ENCODE measurements at regions not wholly inside any gene's neighbourhood (a gene's known extent, or its start where the extent isn't known, plus 50 kb on each side); places are given as distances from the start of the nearest gene placed in this dataset.

GRCh38 chr7:70994176-70994575 is 137.8 kb upstream of the GALNT17 start:
- no peak for DNase-seq

GRCh38 chr7:70997261-70997660 is 134.7 kb upstream of the GALNT17 start:
- DNase-seq, result no peak

- no peak for DNase-seq
Observed at GRCh38 chr7:71005109-71005508, 126.8 kb upstream of the GALNT17 start.

GRCh38 chr7:71009636-71010035 is 122.3 kb upstream of the GALNT17 start:
- no peak for DNase-seq

GRCh38 chr7:71015252-71015900 is 116.6 kb upstream of the GALNT17 start:
- DNase-seq, result no peak

- DNase-seq, result no peak
Observed at GRCh38 chr7:71016401-71016800, 115.5 kb upstream of the GALNT17 start.

- no peak for DNase-seq
Observed at GRCh38 chr7:71017602-71018001, 114.3 kb upstream of the GALNT17 start.

- DNase-seq, result no peak
Observed at GRCh38 chr7:71019706-71020105, 112.2 kb upstream of the GALNT17 start.

- no peak for DNase-seq
Observed at GRCh38 chr7:71021131-71021530, 110.8 kb upstream of the GALNT17 start.

GRCh38 chr7:71026680-71027079 is 105.3 kb upstream of the GALNT17 start:
- DNase-seq, result no peak

- DNase-seq, result no peak
Observed at GRCh38 chr7:71034243-71034642, 97.7 kb upstream of the GALNT17 start.

GRCh38 chr7:71042591-71042990 is 89.4 kb upstream of the GALNT17 start:
- no peak for DNase-seq

- no peak for DNase-seq
Observed at GRCh38 chr7:71050492-71050891, 81.5 kb upstream of the GALNT17 start.

GRCh38 chr7:71055504-71055903 is 76.4 kb upstream of the GALNT17 start:
- DNase-seq, result no peak

GRCh38 chr7:71077743-71078476 is 54.0 kb upstream of the GALNT17 start:
- no peak for DNase-seq
